H1 (cell line): ENCODE measurements at regions not wholly inside any gene's neighbourhood (a gene's known extent, or its start where the extent isn't known, plus 50 kb on each side); places are given as distances from the start of the nearest gene placed in this dataset.
A peak's percentile ranks its signal among the peaks of the same experiment; 100 is the strongest.

Experiments used
- BRCA1 ChIP-seq: IDR thresholded peaks from 2 replicates; pipeline ENCODE4 v1.6.1; 2012; ENCODE audit warnings: low read depth, low read length, improper control_type of control experiment
- EP300 ChIP-seq, 2 experiments: IDR thresholded peaks; 1 replicate in 1 of 2; 2 replicates in 1 of 2; pipeline ENCODE4 v1.6.1; 2011 to 2012; ENCODE audit warnings: low read depth in 2 of 2, low read length in 2 of 2, mild to moderate bottlenecking in 2 of 2, borderline replicate concordance in 1 of 2, inconsistent platforms in 1 of 2, moderate library complexity in 1 of 2
- EZH2 ChIP-seq: fragments of 200-600 bp; sonication (generic); IDR thresholded peaks from 2 replicates; pipeline ENCODE4 v1.7.1; 2012; ENCODE audit warnings: low read depth, mild to moderate bottlenecking, moderate library complexity, low read length, inconsistent platforms; ENCODE audit not compliant: severe bottlenecking
- POLR2A ChIP-seq, 2 experiments: IDR thresholded peaks; 1 replicate in 1 of 2; 2 replicates in 1 of 2; pipeline ENCODE4 v1.6.1; 2011; ENCODE audit warnings: low read depth in 2 of 2, low read length in 2 of 2, mild to moderate bottlenecking in 2 of 2; ENCODE audit errors: control extremely low read depth in 1 of 2
- POLR2AphosphoS5 ChIP-seq: IDR thresholded peaks from 2 replicates; pipeline ENCODE4 v1.6.1; 2011; ENCODE audit warnings: low read depth, low read length
- RAD21 ChIP-seq, 2 experiments: IDR thresholded peaks in 1 of 2; conservative IDR thresholded peaks in 1 of 2; 2 replicates each; pipeline ENCODE4 v1.6.1; 2011; ENCODE audit warnings: low read depth in 2 of 2, low read length in 2 of 2, improper control_type of control experiment in 1 of 2, inconsistent platforms in 1 of 2, mild to moderate bottlenecking in 1 of 2, moderate library complexity in 1 of 2
- SIN3A ChIP-seq, 2 experiments: IDR thresholded peaks in 1 of 2; conservative IDR thresholded peaks in 1 of 2; 2 replicates each; pipeline ENCODE4 v1.6.1; 2011 to 2012; ENCODE audit warnings: low read length in 2 of 2, improper control_type of control experiment in 1 of 2, low read depth in 1 of 2, mild to moderate bottlenecking in 1 of 2
- TAF1 ChIP-seq: IDR thresholded peaks from 2 replicates; pipeline ENCODE4 v1.6.1; 2011; ENCODE audit warnings: mild to moderate bottlenecking, low read depth, low read length
- YY1 ChIP-seq: IDR thresholded peaks from 2 replicates; pipeline ENCODE4 v1.6.1; 2011; ENCODE audit warnings: low read depth, mild to moderate bottlenecking, low read length
- TF ChIP-seq, protein P1 (sequence below), 3 experiments: IDR thresholded peaks; 1 replicate in 2 of 3; 2 replicates in 1 of 3; pipeline versions ENCODE4 v1.5.1 to v1.6.1; 2011; ENCODE audit warnings: low read length in 3 of 3, mild to moderate bottlenecking in 3 of 3, inconsistent platforms in 2 of 3, low read depth in 1 of 3, moderate library complexity in 1 of 3; ENCODE audit not compliant: insufficient read depth in 1 of 3; ENCODE audit errors: control extremely low read depth in 1 of 3
- TF ChIP-seq, protein P2 (sequence below): IDR thresholded peaks from 2 replicates; pipeline ENCODE4 v1.6.1; 2012; ENCODE audit warnings: low read length, inconsistent platforms
- TF ChIP-seq, protein P3 (sequence below): IDR thresholded peaks from 2 replicates; pipeline ENCODE4 v1.6.1; 2011; ENCODE audit warnings: low read depth, mild to moderate bottlenecking, low read length; ENCODE audit not compliant: insufficient read depth
- TF ChIP-seq, protein P4 (sequence below): IDR thresholded peaks from 2 replicates; pipeline ENCODE4 v1.6.1; 2012; ENCODE audit warnings: inconsistent platforms

DNA sequence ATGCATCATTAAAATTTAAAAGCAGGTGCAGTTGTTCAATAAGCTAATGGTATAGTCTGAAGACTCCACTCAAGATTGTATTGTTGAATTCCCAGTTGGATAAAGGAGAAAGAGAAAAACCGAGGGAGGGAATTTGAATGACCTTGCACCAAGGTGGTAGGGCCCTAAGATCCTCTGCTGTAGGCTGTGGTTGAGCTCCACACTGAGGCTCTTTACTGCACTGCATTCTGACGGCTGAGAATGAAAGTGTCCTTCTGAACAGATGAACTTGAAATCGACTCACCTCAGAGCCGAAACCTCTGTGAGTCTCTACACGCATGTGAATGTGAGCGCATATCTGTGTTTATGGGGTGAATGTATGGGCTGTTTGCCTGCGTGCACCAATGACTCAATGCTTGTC lies 388.9 kb upstream of the DACH1 start:
- TF ChIP-seq, protein P1, sequence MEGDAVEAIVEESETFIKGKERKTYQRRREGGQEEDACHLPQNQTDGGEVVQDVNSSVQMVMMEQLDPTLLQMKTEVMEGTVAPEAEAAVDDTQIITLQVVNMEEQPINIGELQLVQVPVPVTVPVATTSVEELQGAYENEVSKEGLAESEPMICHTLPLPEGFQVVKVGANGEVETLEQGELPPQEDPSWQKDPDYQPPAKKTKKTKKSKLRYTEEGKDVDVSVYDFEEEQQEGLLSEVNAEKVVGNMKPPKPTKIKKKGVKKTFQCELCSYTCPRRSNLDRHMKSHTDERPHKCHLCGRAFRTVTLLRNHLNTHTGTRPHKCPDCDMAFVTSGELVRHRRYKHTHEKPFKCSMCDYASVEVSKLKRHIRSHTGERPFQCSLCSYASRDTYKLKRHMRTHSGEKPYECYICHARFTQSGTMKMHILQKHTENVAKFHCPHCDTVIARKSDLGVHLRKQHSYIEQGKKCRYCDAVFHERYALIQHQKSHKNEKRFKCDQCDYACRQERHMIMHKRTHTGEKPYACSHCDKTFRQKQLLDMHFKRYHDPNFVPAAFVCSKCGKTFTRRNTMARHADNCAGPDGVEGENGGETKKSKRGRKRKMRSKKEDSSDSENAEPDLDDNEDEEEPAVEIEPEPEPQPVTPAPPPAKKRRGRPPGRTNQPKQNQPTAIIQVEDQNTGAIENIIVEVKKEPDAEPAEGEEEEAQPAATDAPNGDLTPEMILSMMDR (IDR thresholded peaks at IDR 0.05; ENCODE audit: control extremely low read depth in 1 of 3, insufficient read depth in 1 of 3, low read depth in 1 of 3, low read length in 3 of 3), result peak; percentile 65 to 88 (median 70)
- TF ChIP-seq SIN3A (conservative IDR thresholded peaks at IDR 0.05 in 1 of 2, IDR thresholded peaks at IDR 0.05 in 1 of 2; ENCODE audit: low read depth in 1 of 2, low read length in 2 of 2) (no peak), POLR2AphosphoS5 (no peak), EZH2 (no peak), EP300 (IDR thresholded peaks at IDR 0.05; ENCODE audit: borderline replicate concordance in 1 of 2, low read depth in 2 of 2, low read length in 2 of 2) (no peak), BRCA1 (no peak), POLR2A (IDR thresholded peaks at IDR 0.05; ENCODE audit: control extremely low read depth in 1 of 2, low read depth in 2 of 2, low read length in 2 of 2) (no peak), YY1 (no peak), TAF1 (no peak), RAD21 (IDR thresholded peaks at IDR 0.05 in 1 of 2, conservative IDR thresholded peaks at IDR 0.05 in 1 of 2; ENCODE audit: low read depth in 2 of 2, low read length in 2 of 2) (peak; percentile 98)
- TF ChIP-seq, protein P2, sequence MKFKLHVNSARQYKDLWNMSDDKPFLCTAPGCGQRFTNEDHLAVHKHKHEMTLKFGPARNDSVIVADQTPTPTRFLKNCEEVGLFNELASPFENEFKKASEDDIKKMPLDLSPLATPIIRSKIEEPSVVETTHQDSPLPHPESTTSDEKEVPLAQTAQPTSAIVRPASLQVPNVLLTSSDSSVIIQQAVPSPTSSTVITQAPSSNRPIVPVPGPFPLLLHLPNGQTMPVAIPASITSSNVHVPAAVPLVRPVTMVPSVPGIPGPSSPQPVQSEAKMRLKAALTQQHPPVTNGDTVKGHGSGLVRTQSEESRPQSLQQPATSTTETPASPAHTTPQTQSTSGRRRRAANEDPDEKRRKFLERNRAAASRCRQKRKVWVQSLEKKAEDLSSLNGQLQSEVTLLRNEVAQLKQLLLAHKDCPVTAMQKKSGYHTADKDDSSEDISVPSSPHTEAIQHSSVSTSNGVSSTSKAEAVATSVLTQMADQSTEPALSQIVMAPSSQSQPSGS, result no peak
- TF ChIP-seq, protein P3, sequence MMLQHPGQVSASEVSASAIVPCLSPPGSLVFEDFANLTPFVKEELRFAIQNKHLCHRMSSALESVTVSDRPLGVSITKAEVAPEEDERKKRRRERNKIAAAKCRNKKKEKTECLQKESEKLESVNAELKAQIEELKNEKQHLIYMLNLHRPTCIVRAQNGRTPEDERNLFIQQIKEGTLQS, result no peak
- TF ChIP-seq, protein P4, sequence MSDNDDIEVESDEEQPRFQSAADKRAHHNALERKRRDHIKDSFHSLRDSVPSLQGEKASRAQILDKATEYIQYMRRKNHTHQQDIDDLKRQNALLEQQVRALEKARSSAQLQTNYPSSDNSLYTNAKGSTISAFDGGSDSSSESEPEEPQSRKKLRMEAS, result no peak
